Right lobe of liver (tissue), 6 donors: ENCODE measurements at regions not wholly inside any gene's neighbourhood (a gene's known extent, or its start where the extent isn't known, plus 50 kb on each side); places are given as distances from the start of the nearest gene placed in this dataset.

Experiments used
- ATAC-seq, 4 donors: fragments of 200-7000 bp; cut with Tn5 transposase; one replicate each; pipeline ENCODE4 v1.9.1; 2020; ENCODE audit warnings: mild to moderate bottlenecking in 4 of 4, moderate library complexity in 4 of 4
- DNase-seq, 3 donors: peaks; one replicate each; pipeline ENCODE4 v3.0.0-alpha.2; 2020
- H3K27ac ChIP-seq, 3 donors: fragments of 200-600 bp; one replicate each; pipeline ENCODE4 v1.8.0; 2022
- H3K27me3 ChIP-seq, 2 donors: fragments of 200-600 bp; one replicate each; pipeline ENCODE4 v1.8.0; 2022
- H3K36me3 ChIP-seq, 4 donors: fragments of 200-600 bp; sonication (generic) in 1 of 4; one replicate each; pipeline versions ENCODE4 v1.5.1 to v1.8.0; 2017 to 2022; ENCODE audit warnings: control low read depth in 1 of 4
- H3K4me1 ChIP-seq, 4 donors: fragments of 200-600 bp; sonication (generic) in 1 of 4; one replicate each; pipeline versions ENCODE4 v1.5.1 to v1.8.0; 2017 to 2022; ENCODE audit warnings: control low read depth in 1 of 4
- H3K4me3 ChIP-seq, 3 donors: fragments of 200-600 bp; one replicate each; pipeline ENCODE4 v1.8.0; 2022
- H3K9me3 ChIP-seq, 4 donors: fragments of 200-600 bp; sonication (generic) in 1 of 4; one replicate each; pipeline versions ENCODE4 v1.5.1 to v1.8.0; 2017 to 2022; ENCODE audit warnings: control low read depth in 1 of 4
- POLR2A ChIP-seq: fragments of 450-650 bp; IDR thresholded peaks from one replicate; pipeline ENCODE4 v1.6.1; 2017; ENCODE audit warnings: antibody characterized with exemption, mild to moderate bottlenecking
- WGBS: methylation state at CpG from one replicate; pipeline ENCODE4 v1.1.6; 2018; ENCODE audit warnings: low coverage, low lambda C conversion rate; ENCODE audit not compliant: insufficient coverage; ENCODE audit errors: missing lambda C conversion rate; 5-methylcytosine and 5-hydroxymethylcytosine counted together
- intact Hi-C, 2 donors: fragments of 100-400 bp; cut with DNase I; formaldehyde crosslinking; loops; one replicate each; pipeline versions ENCODE4 v1.11.2 to v1.14.1; 2022
- TF ChIP-seq, protein P1 (sequence below), 4 donors: fragments of 200-600 bp in 3 of 4; fragments of 450-650 bp in 1 of 4; IDR thresholded peaks; one replicate each; pipeline versions ENCODE4 v1.5.1 to v1.8.0; 2016 to 2022; ENCODE audit warnings: antibody characterized with exemption in 4 of 4, mild to moderate bottlenecking in 2 of 4
- donor health status: DM: no; HTN: yes; CAD: no.
- donor health status: DM: no; HTN: no; CAD: no.
- donor health status: DM: no; HTN: no; CAD: no.
- donor health status: DM: no; HTN: yes; CAD: no.
- donor health status: DM: no; HTN: yes; CAD: no.

DNA sequence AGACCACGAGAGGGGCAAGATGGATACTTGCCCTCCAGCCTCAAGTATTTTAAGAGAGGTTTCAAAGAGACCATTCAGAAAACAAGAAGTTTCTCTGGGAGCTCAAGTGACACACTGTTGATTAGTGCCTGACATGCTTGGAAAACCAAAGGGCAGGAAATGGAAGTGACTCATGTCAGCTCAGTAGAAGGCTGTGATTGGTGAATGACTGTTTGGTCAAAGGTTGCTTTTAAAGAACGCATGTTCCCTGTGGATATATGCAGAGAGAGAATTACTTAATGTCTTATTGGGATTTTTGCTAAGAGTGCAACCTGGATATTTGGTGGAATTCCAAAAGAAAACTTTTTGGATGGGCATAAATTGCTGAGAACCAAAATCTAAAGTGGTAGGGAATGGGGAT is 549.9 kb downstream of the XIRP2 start:
- ATAC-seq (no peak), DNase-seq (no peak)
- Histone ChIP-seq H3K4me3 (no peak overlapping the region), H3K36me3 (no peaks in the 10 kb centered on the region), H3K4me1 (no peaks in the 10 kb centered on the region), H3K27ac (no peak overlapping the region), H3K9me3 (no peaks in the 10 kb centered on the region), H3K27me3 (no peaks in the 10 kb centered on the region)
- 29% methylated on average over 2 of the region's 2 CpGs for WGBS
- TF ChIP-seq POLR2A, result no peak
- TF ChIP-seq, protein P1, sequence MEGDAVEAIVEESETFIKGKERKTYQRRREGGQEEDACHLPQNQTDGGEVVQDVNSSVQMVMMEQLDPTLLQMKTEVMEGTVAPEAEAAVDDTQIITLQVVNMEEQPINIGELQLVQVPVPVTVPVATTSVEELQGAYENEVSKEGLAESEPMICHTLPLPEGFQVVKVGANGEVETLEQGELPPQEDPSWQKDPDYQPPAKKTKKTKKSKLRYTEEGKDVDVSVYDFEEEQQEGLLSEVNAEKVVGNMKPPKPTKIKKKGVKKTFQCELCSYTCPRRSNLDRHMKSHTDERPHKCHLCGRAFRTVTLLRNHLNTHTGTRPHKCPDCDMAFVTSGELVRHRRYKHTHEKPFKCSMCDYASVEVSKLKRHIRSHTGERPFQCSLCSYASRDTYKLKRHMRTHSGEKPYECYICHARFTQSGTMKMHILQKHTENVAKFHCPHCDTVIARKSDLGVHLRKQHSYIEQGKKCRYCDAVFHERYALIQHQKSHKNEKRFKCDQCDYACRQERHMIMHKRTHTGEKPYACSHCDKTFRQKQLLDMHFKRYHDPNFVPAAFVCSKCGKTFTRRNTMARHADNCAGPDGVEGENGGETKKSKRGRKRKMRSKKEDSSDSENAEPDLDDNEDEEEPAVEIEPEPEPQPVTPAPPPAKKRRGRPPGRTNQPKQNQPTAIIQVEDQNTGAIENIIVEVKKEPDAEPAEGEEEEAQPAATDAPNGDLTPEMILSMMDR (IDR thresholded peaks at IDR 0.05), result no peak
- intact Hi-C loops, result no loop called here

DNA sequence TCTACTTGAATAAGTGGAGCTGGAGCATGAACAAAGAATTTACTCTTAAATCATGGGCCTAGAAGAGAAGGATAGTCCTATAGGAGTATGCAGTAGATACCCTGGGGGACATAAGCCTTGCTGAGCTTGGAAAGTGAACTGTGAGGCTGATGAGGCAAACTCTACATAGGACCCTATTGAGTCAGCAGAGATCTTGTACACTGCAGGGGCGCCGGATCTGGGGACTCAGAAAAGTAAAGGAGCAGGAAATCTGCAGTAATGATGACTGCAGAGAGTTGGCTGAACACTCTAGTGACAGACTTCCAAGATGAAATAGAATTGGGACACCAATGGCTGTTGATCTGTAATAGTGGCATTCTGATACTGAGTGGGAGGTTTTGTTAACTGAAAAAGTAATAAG is 543.7 kb downstream of the XIRP2 start:
- no peaks in the 10 kb centered on the region for H3K36me3 ChIP-seq
- no peaks in the 10 kb centered on the region for H3K27me3 ChIP-seq
- H3K27ac ChIP-seq, result no peak overlapping the region
- intact Hi-C loops, result no loop called here
- no peak for DNase-seq
- no peaks in the 10 kb centered on the region for H3K9me3 ChIP-seq
- ATAC-seq, result no peak
- H3K4me1 ChIP-seq, result no peaks in the 10 kb centered on the region
- no CpG with 5 or more reads among the region's 2 CpGs for WGBS
- no peak for TF ChIP-seq POLR2A
- TF ChIP-seq, protein P1 (IDR thresholded peaks at IDR 0.05), result no peak
- no peak overlapping the region for H3K4me3 ChIP-seq

DNA sequence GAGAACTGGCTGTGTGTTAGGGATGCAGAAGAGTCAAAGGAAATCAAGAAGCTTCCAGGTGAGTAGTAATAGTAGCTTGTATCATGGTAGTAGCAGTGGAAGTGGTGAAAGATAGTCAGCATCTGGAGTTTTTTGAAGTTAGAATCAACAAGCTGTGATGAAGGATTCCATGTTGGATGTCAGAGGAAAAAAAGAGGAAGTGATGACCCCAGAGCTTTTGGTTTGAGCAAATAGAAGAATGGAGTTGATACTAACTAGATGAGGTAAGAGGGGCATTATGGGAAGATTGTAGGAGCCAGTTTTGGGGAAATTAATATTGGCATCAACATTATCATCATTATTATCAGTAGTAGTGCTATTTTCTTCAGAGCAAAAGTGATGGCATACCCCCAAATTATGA is 542.2 kb downstream of the XIRP2 start:
- Histone ChIP-seq H3K27ac (no peak overlapping the region), H3K4me3 (no peak overlapping the region), H3K27me3 (no peaks in the 10 kb centered on the region), H3K4me1 (no peaks in the 10 kb centered on the region), H3K36me3 (no peaks in the 10 kb centered on the region), H3K9me3 (no peaks in the 10 kb centered on the region)
- TF ChIP-seq, protein P1 (IDR thresholded peaks at IDR 0.05), result no peak
- TF ChIP-seq POLR2A, result no peak
- DNase-seq (no peak), ATAC-seq (no peak)
- intact Hi-C loops, result no loop called here

DNA sequence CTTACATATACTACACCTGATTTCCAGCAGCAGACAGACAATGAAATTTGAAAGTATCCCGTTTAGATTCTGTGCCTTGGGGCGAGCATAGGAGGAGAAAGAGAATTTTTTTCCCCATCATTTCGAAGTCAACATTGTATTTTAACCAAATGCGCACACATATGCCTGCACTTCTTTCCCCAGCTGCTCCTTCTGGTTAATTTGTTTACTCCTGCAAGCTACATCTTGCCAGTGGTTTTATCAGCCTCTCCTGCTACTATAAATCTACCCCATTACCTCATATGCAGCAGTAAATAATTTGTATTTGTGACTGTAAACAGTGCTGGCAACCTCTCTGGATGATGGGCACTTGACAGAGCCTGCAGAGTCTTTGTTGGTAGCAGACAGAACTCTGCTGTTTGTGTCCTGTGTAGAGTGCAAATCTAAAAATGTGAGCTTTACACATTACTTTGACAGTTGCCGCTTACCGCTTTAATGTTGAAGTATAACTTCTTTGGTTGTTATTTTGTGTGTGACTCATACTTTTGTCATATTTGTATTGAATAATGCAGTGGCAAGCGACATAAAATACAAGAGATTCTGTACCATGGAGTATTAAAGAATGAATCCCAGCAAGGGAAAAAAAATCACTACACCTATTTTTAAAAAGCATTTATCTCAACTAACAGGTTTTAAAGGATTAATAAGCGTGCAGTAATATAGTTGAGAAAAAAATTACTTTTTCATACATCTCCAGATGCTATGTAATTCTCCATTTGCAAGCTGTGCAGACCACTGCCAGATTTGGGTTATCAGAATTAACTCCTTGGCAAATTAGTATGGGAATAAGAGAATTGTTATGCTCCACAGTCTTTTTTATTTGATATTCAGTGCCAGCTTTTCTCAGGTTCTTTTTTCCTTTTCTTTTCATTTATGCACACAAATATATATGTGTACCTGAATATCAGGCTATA is 536.8 kb downstream of the XIRP2 start:
- Histone ChIP-seq H3K4me3 (no peak overlapping the region), H3K27me3 (no peaks in the 10 kb centered on the region), H3K36me3 (no peaks in the 10 kb centered on the region), H3K27ac (no peak overlapping the region), H3K9me3 (no peaks in the 10 kb centered on the region), H3K4me1 (no peaks in the 10 kb centered on the region)
- intact Hi-C loops, result no loop called here
- 57% methylated on average over 8 of the region's 8 CpGs for WGBS
- no peak for DNase-seq
- TF ChIP-seq, protein P1 (IDR thresholded peaks at IDR 0.05), result no peak
- no peak for TF ChIP-seq POLR2A
- ATAC-seq, result no peak
